GM12865 (cell line): ENCODE measurements at regions not wholly inside any gene's neighbourhood (a gene's known extent, or its start where the extent isn't known, plus 50 kb on each side); places are given as distances from the start of the nearest gene placed in this dataset.

Experiments used
- DNase-seq: peaks from one replicate; pipeline ENCODE4 v3.0.0; 2010; ENCODE audit warnings: low read depth
- H3K4me3 ChIP-seq: 2 replicates; pipeline ENCODE4 v1.5.1; 2011; ENCODE audit warnings: mild to moderate bottlenecking, low read depth, low read length, control low read depth
- TF ChIP-seq, protein P1 (sequence below): IDR thresholded peaks from 2 replicates; pipeline ENCODE4 v1.5.1; 2011; ENCODE audit warnings: low read length, control low read depth, low read depth, inconsistent platforms; ENCODE audit not compliant: insufficient read depth; ENCODE audit errors: missing control alignments

DNA sequence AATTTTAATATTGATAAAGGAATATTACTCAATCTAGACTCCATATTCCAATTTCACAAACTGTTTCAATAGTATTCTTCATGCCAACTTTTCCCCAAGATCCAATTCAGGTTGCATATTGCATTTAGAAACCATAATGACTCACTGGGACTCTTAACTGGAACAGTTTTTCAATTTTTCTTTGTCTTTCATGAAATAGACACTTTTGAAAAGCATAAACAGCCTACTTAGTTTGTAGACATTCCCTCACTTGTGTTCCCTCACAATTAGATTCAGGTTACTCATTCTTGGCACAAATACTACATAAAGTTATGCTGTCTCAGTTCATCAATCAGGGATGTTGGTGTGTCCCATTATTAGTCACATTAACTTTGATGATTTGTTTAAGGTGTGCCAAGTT, 1768.4 kb upstream of the PIK3C3 start:
- TF ChIP-seq, protein P1, sequence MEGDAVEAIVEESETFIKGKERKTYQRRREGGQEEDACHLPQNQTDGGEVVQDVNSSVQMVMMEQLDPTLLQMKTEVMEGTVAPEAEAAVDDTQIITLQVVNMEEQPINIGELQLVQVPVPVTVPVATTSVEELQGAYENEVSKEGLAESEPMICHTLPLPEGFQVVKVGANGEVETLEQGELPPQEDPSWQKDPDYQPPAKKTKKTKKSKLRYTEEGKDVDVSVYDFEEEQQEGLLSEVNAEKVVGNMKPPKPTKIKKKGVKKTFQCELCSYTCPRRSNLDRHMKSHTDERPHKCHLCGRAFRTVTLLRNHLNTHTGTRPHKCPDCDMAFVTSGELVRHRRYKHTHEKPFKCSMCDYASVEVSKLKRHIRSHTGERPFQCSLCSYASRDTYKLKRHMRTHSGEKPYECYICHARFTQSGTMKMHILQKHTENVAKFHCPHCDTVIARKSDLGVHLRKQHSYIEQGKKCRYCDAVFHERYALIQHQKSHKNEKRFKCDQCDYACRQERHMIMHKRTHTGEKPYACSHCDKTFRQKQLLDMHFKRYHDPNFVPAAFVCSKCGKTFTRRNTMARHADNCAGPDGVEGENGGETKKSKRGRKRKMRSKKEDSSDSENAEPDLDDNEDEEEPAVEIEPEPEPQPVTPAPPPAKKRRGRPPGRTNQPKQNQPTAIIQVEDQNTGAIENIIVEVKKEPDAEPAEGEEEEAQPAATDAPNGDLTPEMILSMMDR: no peak
- H3K4me3 ChIP-seq: no peak overlapping the region
- no peak for DNase-seq

DNA sequence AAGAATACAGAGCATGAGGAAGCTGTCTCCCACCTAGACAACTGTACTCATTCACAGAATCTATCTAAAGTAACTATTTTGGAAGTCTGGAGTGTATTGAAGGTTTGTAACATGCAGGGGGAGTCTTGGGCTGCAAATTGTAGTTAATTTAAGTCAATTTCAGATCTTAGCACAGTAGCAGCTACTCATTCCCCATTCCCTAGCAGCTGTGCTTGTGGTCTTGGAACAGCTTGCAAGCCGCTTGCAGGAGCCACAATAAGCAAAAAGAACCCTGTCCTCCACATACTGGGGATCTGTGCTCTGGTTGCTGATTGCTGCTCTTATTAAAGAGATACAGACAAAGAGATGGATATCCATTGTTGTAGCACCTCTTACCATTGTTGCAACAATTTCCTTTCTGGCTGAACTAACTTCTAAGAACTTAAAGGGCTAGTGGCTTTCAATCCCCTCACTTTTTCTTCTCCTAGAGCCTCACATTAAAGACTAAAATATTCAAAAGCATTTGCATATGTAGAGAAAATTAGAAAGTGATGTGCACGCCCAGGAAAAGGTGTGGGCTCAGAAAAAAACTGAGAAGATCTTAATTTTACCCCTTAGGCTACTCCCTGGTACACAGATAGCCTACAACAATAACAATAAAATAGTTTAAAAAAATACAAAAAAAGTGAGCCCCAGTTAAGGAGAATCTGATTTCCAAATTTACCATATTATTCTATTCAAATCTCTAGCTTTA, 1775.1 kb upstream of the PIK3C3 start:
- TF ChIP-seq, protein P1: no peak
- no peak overlapping the region for H3K4me3 ChIP-seq
- no peak for DNase-seq

- DNase-seq: no peak
- H3K4me3 ChIP-seq: no peak overlapping the region
- TF ChIP-seq, protein P1: no peak
Observed at GRCh38 chr18:40168026-40168425, 1787.0 kb upstream of the PIK3C3 start.

DNA sequence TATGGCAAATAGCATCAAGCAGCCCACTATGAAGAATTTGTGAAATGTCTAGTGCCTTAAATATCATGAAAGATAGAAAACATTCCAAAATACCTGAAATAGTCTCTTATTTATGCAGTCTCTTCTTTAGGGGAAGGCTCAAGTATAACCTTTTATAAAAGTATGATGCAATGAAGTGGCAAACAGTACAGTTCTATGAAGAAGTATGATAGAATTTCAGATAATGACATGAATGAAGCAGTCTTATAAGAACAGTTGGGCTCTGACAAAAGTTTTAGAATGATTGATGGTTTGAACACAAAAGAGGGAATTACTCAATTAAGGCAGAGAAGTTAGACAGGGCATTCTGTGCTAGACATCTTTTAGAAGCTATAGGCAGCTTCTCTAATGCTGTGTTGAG, 1791.8 kb upstream of the PIK3C3 start:
- no peak overlapping the region for H3K4me3 ChIP-seq
- TF ChIP-seq, protein P1: no peak
- DNase-seq: no peak

GRCh38 chr18:40160361-40160760, 1794.7 kb upstream of the PIK3C3 start:
- no peak for DNase-seq
- TF ChIP-seq, protein P1: no peak

GRCh38 chr18:40159141-40160017, 1795.7 kb upstream of the PIK3C3 start:
- DNase-seq: peak; percentile 5
- no peak overlapping the region for H3K4me3 ChIP-seq
- TF ChIP-seq, protein P1: peak; percentile 24

More at GRCh38 chr18:40160361-40160760, 1794.7 kb upstream of the PIK3C3 start:
- no peak overlapping the region for H3K4me3 ChIP-seq
